HUES48 (cell line): ENCODE measurements at regions not wholly inside any gene's neighbourhood (a gene's known extent, or its start where the extent isn't known, plus 50 kb on each side); places are given as distances from the start of the nearest gene placed in this dataset.

ENCODE experiments used
- H3K27ac ChIP-seq: one replicate; pipeline ENCODE4 v1.7.0; 2013; ENCODE audit warnings: low read depth, low read length, inconsistent platforms
- H3K27me3 ChIP-seq: 2 replicates; pipeline ENCODE4 v1.6.1; 2013; ENCODE audit warnings: mild to moderate bottlenecking, low read length; ENCODE audit not compliant: control insufficient read depth, insufficient read depth
- H3K36me3 ChIP-seq: 2 replicates; pipeline ENCODE4 v1.6.1; 2013; ENCODE audit warnings: low read length; ENCODE audit not compliant: control insufficient read depth, insufficient read depth
- H3K4me1 ChIP-seq: 2 replicates; pipeline ENCODE4 v1.6.1; 2013; ENCODE audit warnings: mild to moderate bottlenecking, low read length; ENCODE audit not compliant: control insufficient read depth, insufficient read depth
- H3K4me3 ChIP-seq: 2 replicates; pipeline ENCODE4 v1.5.1; 2013; ENCODE audit warnings: mild to moderate bottlenecking, low read depth, low read length
- H3K9ac ChIP-seq: 2 replicates; pipeline ENCODE4 v1.6.1; 2013; ENCODE audit warnings: mild to moderate bottlenecking, low read depth, low read length, moderate library complexity
- H3K9me3 ChIP-seq: 2 replicates; pipeline ENCODE4 v1.6.1; 2013; ENCODE audit warnings: low read length; ENCODE audit not compliant: control insufficient read depth, insufficient read depth

DNA sequence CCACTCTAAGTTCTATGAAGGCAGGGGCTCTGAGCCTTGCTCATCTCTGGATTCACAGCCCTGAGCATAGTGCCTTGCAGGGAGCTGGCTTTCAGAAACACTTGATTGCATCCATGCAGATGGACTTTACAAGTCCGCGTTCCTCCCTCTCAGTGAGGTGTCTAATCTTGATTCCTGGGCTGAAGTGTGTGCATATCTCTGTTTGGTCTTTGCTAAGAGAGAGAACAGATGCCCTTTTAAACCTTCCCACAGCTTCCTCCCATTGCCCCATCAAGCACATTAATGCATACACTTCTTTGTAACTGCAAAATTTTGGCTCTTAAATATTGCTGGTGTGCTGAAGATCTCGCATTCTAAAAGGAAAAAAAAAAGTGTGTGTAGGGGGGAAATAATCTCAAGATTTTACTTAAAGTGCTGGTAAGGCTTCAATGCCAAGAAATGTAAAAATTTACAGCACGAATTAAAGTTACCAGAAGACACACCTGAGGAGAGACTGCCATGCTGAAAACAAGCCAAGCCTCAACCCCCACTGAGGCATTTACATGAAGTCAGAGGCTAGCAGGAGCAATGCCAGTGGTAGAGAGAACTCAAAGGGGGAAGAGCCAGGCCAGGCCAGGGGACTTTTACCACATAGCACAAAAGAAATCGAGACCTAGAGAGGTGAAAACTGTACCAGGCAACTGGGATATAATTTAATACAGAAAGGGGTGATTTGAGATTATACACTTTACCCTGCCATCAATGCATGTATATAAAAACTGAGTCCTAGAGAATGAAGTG is 492.1 kb downstream of the SOX6 start:
- no peaks in the 10 kb centered on the region for H3K9me3 ChIP-seq
- no peaks in the 10 kb centered on the region for H3K27me3 ChIP-seq
- H3K27ac ChIP-seq: no peak overlapping the region
- H3K4me1 ChIP-seq: peaks cover 5% of the 10 kb centered on the region; the same call in 1 of the 2 replicates
- H3K4me3 ChIP-seq: no peak overlapping the region
- no peaks in the 10 kb centered on the region for H3K36me3 ChIP-seq
- no peak overlapping the region for H3K9ac ChIP-seq

DNA sequence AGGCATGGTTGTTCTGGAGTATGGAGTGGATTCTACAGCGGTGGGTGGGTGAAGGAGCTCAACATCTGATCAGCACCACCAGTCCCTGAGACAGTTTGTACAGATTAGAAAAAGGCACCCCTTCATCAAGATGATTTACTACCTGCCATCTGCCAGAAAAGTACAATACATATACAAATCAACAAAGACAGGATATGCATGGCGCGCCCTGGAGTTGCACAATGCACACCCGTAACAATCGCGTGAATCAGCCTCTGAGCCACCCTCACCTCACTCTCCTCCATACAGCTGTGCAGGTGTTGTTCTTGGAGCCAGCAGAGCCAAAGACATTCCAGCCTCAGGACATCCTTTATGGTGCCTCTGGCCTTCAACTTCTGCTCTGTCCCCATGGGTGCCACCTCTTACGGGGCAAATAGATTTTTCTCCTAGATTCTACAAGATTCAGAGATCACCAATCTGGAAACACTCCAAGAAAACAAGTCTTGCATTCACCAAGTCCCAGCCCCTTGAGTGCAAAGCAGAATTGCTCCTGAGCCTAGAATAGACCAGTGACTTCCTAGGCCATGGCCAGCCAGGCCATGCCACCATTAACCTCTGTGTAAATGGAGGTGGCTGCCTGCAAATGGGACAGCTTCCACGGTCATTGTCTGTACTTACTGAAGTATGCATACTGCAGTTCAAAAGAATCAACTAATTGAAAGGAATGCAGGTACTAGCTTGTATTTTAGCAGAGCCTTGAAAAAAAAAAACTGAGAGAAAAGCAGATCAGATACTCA is 490.9 kb downstream of the SOX6 start:
- peaks cover 5% of the 10 kb centered on the region; the same call in 1 of the 2 replicates for H3K4me1 ChIP-seq
- H3K36me3 ChIP-seq: no peaks in the 10 kb centered on the region
- H3K9ac ChIP-seq: no peak overlapping the region
- no peak overlapping the region for H3K4me3 ChIP-seq
- no peak overlapping the region for H3K27ac ChIP-seq
- no peaks in the 10 kb centered on the region for H3K9me3 ChIP-seq
- no peaks in the 10 kb centered on the region for H3K27me3 ChIP-seq

DNA sequence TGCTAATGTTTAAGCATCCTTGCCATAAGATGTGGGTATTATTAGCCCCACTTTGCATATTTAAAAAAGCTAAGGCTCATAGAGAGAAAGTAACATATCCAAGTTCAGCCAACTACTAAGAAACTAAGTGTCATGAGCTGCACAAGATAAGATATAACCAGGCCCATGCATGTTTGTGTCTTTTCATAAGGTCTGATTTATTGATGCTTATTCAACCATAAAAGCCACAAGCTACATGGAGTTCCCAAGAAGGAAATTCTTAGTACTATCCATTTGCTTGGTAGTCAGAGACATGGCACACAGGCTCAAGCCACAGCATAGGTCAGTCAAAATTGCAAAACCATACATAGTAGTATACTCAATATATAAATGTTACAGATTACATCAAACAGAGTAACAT is 488.5 kb downstream of the SOX6 start:
- H3K9ac ChIP-seq: no peak overlapping the region
- no peaks in the 10 kb centered on the region for H3K27me3 ChIP-seq
- H3K27ac ChIP-seq: no peak overlapping the region
- H3K36me3 ChIP-seq: no peaks in the 10 kb centered on the region
- H3K4me3 ChIP-seq: no peak overlapping the region
- no peaks in the 10 kb centered on the region for H3K9me3 ChIP-seq
- peaks cover 19% of the 10 kb centered on the region for H3K4me1 ChIP-seq

DNA sequence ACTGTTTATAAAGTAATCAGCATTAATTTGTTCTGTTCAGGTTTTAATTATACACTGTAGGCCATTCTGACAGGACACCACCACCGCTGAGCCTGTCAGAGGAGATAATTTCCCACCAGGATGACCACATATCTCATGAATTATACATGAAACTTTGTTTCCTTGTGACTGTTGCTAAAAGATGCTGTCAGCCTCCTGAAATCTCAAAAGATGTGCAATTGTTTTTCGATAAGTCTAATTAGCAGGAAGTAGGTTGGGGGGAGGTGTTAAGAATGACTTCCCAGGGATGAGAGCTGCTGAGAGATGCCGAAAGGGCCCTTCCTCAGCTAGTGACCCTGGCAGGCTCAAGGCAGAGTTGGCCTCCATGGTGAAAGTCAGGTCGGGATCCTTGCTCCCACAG is 485.4 kb downstream of the SOX6 start:
- Histone ChIP-seq H3K9me3 (no peaks in the 10 kb centered on the region), H3K27ac (no peak overlapping the region), H3K4me3 (no peak overlapping the region), H3K27me3 (no peaks in the 10 kb centered on the region), H3K36me3 (no peaks in the 10 kb centered on the region), H3K4me1 (peaks cover 14% of the 10 kb centered on the region), H3K9ac (no peak overlapping the region)

DNA sequence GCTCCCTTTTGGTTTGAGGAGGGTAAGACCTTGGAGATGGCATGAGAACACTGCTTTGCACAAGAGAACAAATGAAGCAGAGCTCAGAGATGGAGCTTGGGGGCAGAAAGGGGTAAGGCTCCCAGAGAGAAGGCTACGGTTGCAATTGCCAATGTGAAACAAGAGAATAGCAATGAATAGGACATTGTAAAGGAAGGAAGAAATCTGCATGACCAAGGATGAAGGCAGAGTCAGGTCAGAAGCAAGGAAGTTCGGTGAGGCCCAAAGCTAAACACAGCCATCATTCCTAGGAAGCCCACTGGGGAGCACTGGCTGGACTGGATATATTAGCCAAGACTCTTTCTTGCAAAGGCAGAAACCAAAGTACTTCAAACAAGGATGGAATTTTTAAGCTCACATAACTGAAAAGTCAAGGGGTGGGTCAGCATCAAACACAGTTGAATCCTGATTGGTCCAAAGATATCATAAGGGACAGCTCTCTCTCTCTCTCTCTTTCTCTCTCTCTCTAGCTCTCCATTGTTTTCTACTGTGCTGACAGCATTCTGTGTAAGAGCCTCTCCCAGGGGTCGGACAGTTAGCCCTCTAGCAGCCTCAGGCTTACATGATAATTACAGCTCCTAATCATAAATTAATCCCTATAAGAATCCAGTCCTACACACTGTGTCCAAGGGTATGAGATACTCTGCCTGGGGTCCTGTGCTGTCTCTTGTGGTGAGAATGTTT is 484.3 kb downstream of the SOX6 start:
- no peaks in the 10 kb centered on the region for H3K27me3 ChIP-seq
- no peaks in the 10 kb centered on the region for H3K36me3 ChIP-seq
- H3K27ac ChIP-seq: no peak overlapping the region
- H3K4me3 ChIP-seq: no peak overlapping the region
- H3K4me1 ChIP-seq: peaks cover 16% of the 10 kb centered on the region
- no peak overlapping the region for H3K9ac ChIP-seq
- H3K9me3 ChIP-seq: no peaks in the 10 kb centered on the region

DNA sequence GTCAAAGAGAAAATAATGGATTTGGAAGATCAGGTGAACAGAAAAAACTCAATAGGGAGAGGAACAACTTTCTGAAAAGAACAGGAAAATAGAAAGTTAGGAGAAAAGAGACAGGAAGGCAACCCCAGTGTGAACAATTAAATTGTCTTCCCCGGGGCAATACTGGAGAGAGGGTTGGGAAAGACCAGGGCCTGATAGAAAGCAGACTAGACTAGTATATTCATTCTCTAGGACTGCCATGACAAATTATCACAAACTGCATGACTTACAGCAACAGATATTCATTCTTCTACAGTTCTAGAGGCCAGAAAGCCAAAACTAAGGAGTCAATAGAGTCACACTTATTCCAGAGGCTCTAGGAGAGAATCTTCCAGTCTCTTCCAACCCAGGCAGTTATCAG is 482.8 kb downstream of the SOX6 start:
- Histone ChIP-seq H3K9me3 (peaks cover 3% of the 10 kb centered on the region; the same call in 1 of the 2 replicates), H3K4me3 (no peak overlapping the region), H3K4me1 (peaks cover 16% of the 10 kb centered on the region), H3K27me3 (no peaks in the 10 kb centered on the region), H3K9ac (no peak overlapping the region), H3K36me3 (no peaks in the 10 kb centered on the region), H3K27ac (no peak overlapping the region)

DNA sequence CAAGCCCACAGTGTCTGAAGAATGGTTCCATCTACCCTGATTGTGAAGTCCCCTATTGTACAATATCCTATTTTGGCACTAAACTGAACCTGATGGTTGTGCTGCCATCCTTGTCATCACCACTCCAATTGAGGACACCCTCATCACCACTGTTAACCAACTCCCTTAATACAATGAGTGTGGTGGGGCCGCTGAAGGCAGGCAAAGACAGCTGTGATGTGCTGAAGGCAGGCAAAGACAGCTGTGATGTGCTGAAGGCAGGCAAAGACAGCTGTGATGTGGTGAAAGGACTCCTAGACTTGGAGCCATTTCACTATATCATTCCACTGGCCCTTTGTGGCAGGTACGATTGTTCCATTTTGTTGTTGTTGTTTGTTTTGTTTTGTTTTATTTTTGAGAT is 481.6 kb downstream of the SOX6 start:
- H3K9ac ChIP-seq: no peak overlapping the region

DNA sequence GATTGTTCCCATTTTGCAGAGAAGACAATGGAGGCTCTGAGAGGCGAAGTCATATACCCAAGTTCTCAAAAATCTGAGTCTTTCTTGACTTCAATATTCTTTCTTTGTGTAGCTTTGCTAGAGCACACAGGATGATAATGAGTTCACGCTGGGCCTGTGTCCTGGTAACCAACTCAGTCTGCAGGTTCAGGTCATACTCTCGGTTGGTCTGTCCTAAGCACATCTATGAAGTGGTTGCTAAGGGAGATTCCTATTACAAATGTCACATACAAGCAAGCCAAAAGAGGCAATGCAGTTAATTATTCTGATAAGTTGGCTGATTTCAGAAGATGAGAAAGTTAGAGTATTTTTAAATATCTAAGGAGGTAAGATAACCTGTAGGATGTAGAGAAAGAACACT is 481.0 kb downstream of the SOX6 start:
- Histone ChIP-seq H3K27ac (no peak overlapping the region), H3K27me3 (no peaks in the 10 kb centered on the region), H3K36me3 (no peaks in the 10 kb centered on the region), H3K4me3 (no peak overlapping the region), H3K9ac (no peak overlapping the region), H3K4me1 (peaks cover 16% of the 10 kb centered on the region), H3K9me3 (peaks cover 3% of the 10 kb centered on the region; the same call in 1 of the 2 replicates)

More for the DNA sequence above, 481.6 kb downstream of the SOX6 start:
- Histone ChIP-seq H3K27ac (no peak overlapping the region), H3K4me1 (peaks cover 16% of the 10 kb centered on the region), H3K27me3 (no peaks in the 10 kb centered on the region), H3K36me3 (no peaks in the 10 kb centered on the region), H3K9me3 (peaks cover 3% of the 10 kb centered on the region; the same call in 1 of the 2 replicates), H3K4me3 (no peak overlapping the region)

DNA sequence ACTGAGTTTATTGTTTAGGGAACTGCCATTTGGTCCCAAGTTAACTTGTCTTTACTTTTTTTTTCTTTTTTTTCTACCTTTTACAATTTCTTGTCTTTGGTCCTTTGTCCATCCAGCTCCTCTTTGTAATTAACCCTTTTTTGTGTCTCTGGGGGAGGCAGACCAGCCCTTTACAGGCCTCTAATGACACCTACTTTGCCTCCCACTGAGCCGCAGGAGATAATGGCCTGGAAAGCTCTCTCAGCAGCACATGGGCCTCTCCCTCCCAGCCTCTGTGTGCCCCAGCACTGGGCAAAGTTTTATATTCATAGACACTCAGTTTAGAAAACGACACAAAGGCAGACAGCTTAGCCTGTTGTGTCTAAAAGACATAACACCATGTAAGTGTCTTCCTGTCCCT is 480.4 kb downstream of the SOX6 start:
- no peak overlapping the region for H3K27ac ChIP-seq
- peaks cover 16% of the 10 kb centered on the region for H3K4me1 ChIP-seq
- H3K36me3 ChIP-seq: no peaks in the 10 kb centered on the region
- no peaks in the 10 kb centered on the region for H3K27me3 ChIP-seq
- H3K9ac ChIP-seq: no peak overlapping the region
- peaks cover 3% of the 10 kb centered on the region; the same call in 1 of the 2 replicates for H3K9me3 ChIP-seq
- H3K4me3 ChIP-seq: no peak overlapping the region

DNA sequence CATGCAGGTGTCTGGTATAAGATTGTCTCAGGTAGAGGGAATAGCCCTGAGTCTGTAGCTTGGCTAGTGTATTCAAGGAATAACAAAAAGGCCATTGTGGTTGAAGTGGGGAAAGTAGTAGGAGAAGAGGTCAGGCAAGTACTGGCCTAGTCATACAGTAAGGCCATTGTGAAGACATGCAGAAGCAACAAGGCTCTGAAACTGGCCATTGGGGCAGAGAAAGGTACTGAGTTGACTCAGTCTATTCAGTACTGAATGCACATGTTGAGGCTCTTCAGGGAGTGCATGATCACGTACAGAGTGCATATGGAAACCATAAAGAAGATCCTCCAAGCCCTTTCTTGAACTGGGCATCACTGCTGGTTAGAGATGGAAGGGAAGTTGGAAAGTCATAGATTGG is 477.6 kb downstream of the SOX6 start:
- Histone ChIP-seq H3K9me3 (peaks cover 3% of the 10 kb centered on the region; the same call in 1 of the 2 replicates), H3K9ac (no peak overlapping the region), H3K27me3 (no peaks in the 10 kb centered on the region), H3K36me3 (no peaks in the 10 kb centered on the region), H3K27ac (no peak overlapping the region), H3K4me1 (peaks cover 3% of the 10 kb centered on the region; the same call in 1 of the 2 replicates), H3K4me3 (no peak overlapping the region)
